MM.1S (cell line): ENCODE measurements at regions not wholly inside any gene's neighbourhood (a gene's known extent, or its start where the extent isn't known, plus 50 kb on each side); places are given as distances from the start of the nearest gene placed in this dataset.

Experiments
- DNase-seq: peaks from one replicate; pipeline ENCODE4 v3.0.0-alpha.2; 2015
- H2AFZ ChIP-seq: fragments of 300-600 bp; sonication (generic); 2 replicates; pipeline ENCODE4 v1.6.0; 2016; ENCODE audit warnings: antibody characterized with exemption, low read length
- H3F3A ChIP-seq: fragments of 300-600 bp; sonication (generic); 2 replicates; pipeline ENCODE4 v1.6.1; 2016; ENCODE audit warnings: mild to moderate bottlenecking, antibody characterized with exemption, low read length, moderate library complexity, mixed read lengths; ENCODE audit not compliant: insufficient read depth
- H3K27ac ChIP-seq: fragments of 300-600 bp; sonication (generic); 2 replicates; pipeline ENCODE4 v1.5.1; 2016; ENCODE audit warnings: mild to moderate bottlenecking, low read length
- H3K27me3 ChIP-seq: fragments of 300-600 bp; sonication (generic); replicated peaks from 2 replicates; pipeline ENCODE4 v1.6.0; 2016; ENCODE audit warnings: low read length; ENCODE audit not compliant: insufficient read depth
- H3K36me3 ChIP-seq: fragments of 300-600 bp; sonication (generic); replicated peaks from 2 replicates; pipeline ENCODE4 v1.6.1; 2016; ENCODE audit warnings: mild to moderate bottlenecking, low read length, mixed read lengths; ENCODE audit not compliant: insufficient read depth
- H3K4me1 ChIP-seq: fragments of 300-600 bp; sonication (generic); 2 replicates; pipeline ENCODE4 v1.6.1; 2016; ENCODE audit warnings: low read length, mixed read lengths
- H3K4me2 ChIP-seq: fragments of 300-600 bp; sonication (generic); 2 replicates; pipeline ENCODE4 v1.6.0; 2016; ENCODE audit warnings: low read depth, low read length
- H3K4me3 ChIP-seq: fragments of 300-600 bp; sonication (generic); 2 replicates; pipeline ENCODE4 v1.5.1; 2016; ENCODE audit warnings: low read length, mixed read lengths
- H3K79me2 ChIP-seq: fragments of 300-600 bp; sonication (generic); 2 replicates; pipeline ENCODE4 v1.6.1; 2016; ENCODE audit warnings: mixed run types, low read length, mixed read lengths
- H3K9ac ChIP-seq: fragments of 300-600 bp; sonication (generic); 2 replicates; pipeline ENCODE4 v1.6.1; 2016; ENCODE audit warnings: low read length, mixed read lengths
- H3K9me2 ChIP-seq: fragments of 300-600 bp; sonication (generic); replicated peaks from 2 replicates; pipeline ENCODE4 v1.6.1; 2016; ENCODE audit warnings: mild to moderate bottlenecking, low read length, mixed read lengths; ENCODE audit not compliant: insufficient read depth
- H3K9me3 ChIP-seq: fragments of 300-600 bp; sonication (generic); replicated peaks from 2 replicates; pipeline ENCODE4 v1.6.1; 2016; ENCODE audit warnings: mild to moderate bottlenecking, low read length, mixed read lengths; ENCODE audit not compliant: insufficient read depth
- H4K20me1 ChIP-seq: fragments of 300-600 bp; sonication (generic); 2 replicates; pipeline ENCODE4 v1.6.1; 2016; ENCODE audit warnings: mild to moderate bottlenecking, low read length, moderate library complexity, mixed read lengths; ENCODE audit not compliant: insufficient read depth
- CTCF ChIP-seq: fragments of 300-600 bp; sonication (generic); IDR thresholded peaks from 2 replicates; pipeline ENCODE4 v1.5.1; 2016; ENCODE audit warnings: antibody characterized with exemption, low read length, mixed read lengths
- EZH2 ChIP-seq: fragments of 300-600 bp; sonication (generic); optimal IDR thresholded peaks from 2 replicates; pipeline ENCODE3; 2017; ENCODE audit warnings: low read depth, mild to moderate bottlenecking, antibody characterized with exemption, low read length, mixed read lengths
- EZH2phosphoT487 ChIP-seq: fragments of 300-600 bp; sonication (generic); IDR thresholded peaks from 2 replicates; pipeline ENCODE4 v1.6.1; 2018; ENCODE audit warnings: antibody characterized with exemption, low read length

GRCh38 chr10:129005804-129006203, 461.2 kb upstream of the MGMT start:
- Histone ChIP-seq H3F3A (no peaks in the 10 kb centered on the region), H3K9me2 (no peaks in the 10 kb centered on the region), H3K4me2 (no peak overlapping the region), H3K36me3 (no peaks in the 10 kb centered on the region), H3K9me3 (no peaks in the 10 kb centered on the region), H3K27me3 (no peaks in the 10 kb centered on the region), H3K4me3 (no peak overlapping the region), H3K9ac (no peak overlapping the region), H2AFZ (no peak overlapping the region), H3K79me2 (no peaks in the 10 kb centered on the region), H3K4me1 (no peaks in the 10 kb centered on the region), H3K27ac (no peak overlapping the region), H4K20me1 (no peaks in the 10 kb centered on the region)
- no peak for TF ChIP-seq EZH2phosphoT487
- no peak for TF ChIP-seq CTCF
- no peak for TF ChIP-seq EZH2
- DNase-seq = no peak

GRCh38 chr10:129018511-129018910, 448.5 kb upstream of the MGMT start:
- H3K9me3 ChIP-seq = no peaks in the 10 kb centered on the region
- no peaks in the 10 kb centered on the region for H4K20me1 ChIP-seq
- H3K4me3 ChIP-seq = no peak overlapping the region
- no peak for TF ChIP-seq EZH2phosphoT487
- no peak for TF ChIP-seq CTCF
- no peak for TF ChIP-seq EZH2
- H3K9ac ChIP-seq = no peak overlapping the region
- no peak overlapping the region for H2AFZ ChIP-seq
- no peak overlapping the region for H3K4me2 ChIP-seq
- H3F3A ChIP-seq = no peaks in the 10 kb centered on the region
- no peaks in the 10 kb centered on the region for H3K79me2 ChIP-seq
- H3K36me3 ChIP-seq = no peaks in the 10 kb centered on the region
- H3K27me3 ChIP-seq = no peaks in the 10 kb centered on the region
- no peaks in the 10 kb centered on the region for H3K4me1 ChIP-seq
- no peak overlapping the region for H3K27ac ChIP-seq
- H3K9me2 ChIP-seq = no peaks in the 10 kb centered on the region
- DNase-seq = no peak

- no peaks in the 10 kb centered on the region for H3F3A ChIP-seq
- H3K9me2 ChIP-seq = no peaks in the 10 kb centered on the region
- H3K36me3 ChIP-seq = no peaks in the 10 kb centered on the region
- no peak for DNase-seq
- H3K79me2 ChIP-seq = no peaks in the 10 kb centered on the region
- no peaks in the 10 kb centered on the region for H3K27me3 ChIP-seq
- H3K4me3 ChIP-seq = no peak overlapping the region
- no peak overlapping the region for H3K9ac ChIP-seq
- H2AFZ ChIP-seq = no peak overlapping the region
- no peaks in the 10 kb centered on the region for H3K4me1 ChIP-seq
- H4K20me1 ChIP-seq = no peaks in the 10 kb centered on the region
- TF ChIP-seq EZH2 = no peak
- no peak for TF ChIP-seq CTCF
- TF ChIP-seq EZH2phosphoT487 = no peak
- H3K4me2 ChIP-seq = no peak overlapping the region
- H3K27ac ChIP-seq = no peak overlapping the region
- H3K9me3 ChIP-seq = no peaks in the 10 kb centered on the region
Observed at GRCh38 chr10:129020651-129021330, 446.2 kb upstream of the MGMT start.
